HEK293 (cell line): ENCODE measurements at regions not wholly inside any gene's neighbourhood (a gene's known extent, or its start where the extent isn't known, plus 50 kb on each side); places are given as distances from the start of the nearest gene placed in this dataset.
A peak's percentile ranks its signal among the peaks of the same experiment; 100 is the strongest.

Source experiments
- ELK4 ChIP-seq: IDR thresholded peaks from 2 replicates; pipeline ENCODE4 v1.6.1; 2011; ENCODE audit warnings: mild to moderate bottlenecking, low read depth, low read length, borderline replicate concordance
- GLI4 ChIP-seq: fragments of 450-650 bp; formaldehyde crosslinking; IDR thresholded peaks from 2 replicates; pipeline ENCODE4 v1.5.1; 2016; ENCODE audit warnings: missing biosample characterization, missing genetic modification characterization
- HIC1 ChIP-seq: fragments of 450-650 bp; formaldehyde crosslinking; IDR thresholded peaks from 2 replicates; pipeline ENCODE4 v1.5.1; 2016; ENCODE audit warnings: missing biosample characterization, missing genetic modification characterization
- KLF8 ChIP-seq: fragments of 450-650 bp; formaldehyde crosslinking; IDR thresholded peaks from 2 replicates; pipeline ENCODE4 v1.5.1; 2016; ENCODE audit warnings: missing biosample characterization, missing genetic modification characterization
- MYNN ChIP-seq: fragments of 450-650 bp; formaldehyde crosslinking; IDR thresholded peaks from 2 replicates; pipeline ENCODE4 v1.5.1; 2016; ENCODE audit warnings: missing biosample characterization, missing genetic modification characterization, borderline replicate concordance
- MZF1 ChIP-seq: fragments of 450-650 bp; formaldehyde crosslinking; IDR thresholded peaks from 2 replicates; pipeline ENCODE4 v1.5.1; 2017; ENCODE audit warnings: missing biosample characterization, missing genetic modification characterization, borderline replicate concordance
- PBX3 ChIP-seq: sonication (generic); formaldehyde crosslinking; IDR thresholded peaks from 2 replicates; pipeline ENCODE4 v1.8.1; 2022; ENCODE audit warnings: mild to moderate bottlenecking, moderate library complexity, missing genetic modification reagents
- PRDM10 ChIP-seq: fragments of 450-650 bp; formaldehyde crosslinking; IDR thresholded peaks from 2 replicates; pipeline ENCODE4 v1.5.1; 2016; ENCODE audit warnings: missing biosample characterization, missing genetic modification characterization
- SETDB1 ChIP-seq: IDR thresholded peaks from one replicate; pipeline ENCODE4 v1.6.1; 2017; ENCODE audit warnings: mild to moderate bottlenecking, low read length, moderate library complexity, mixed read lengths; ENCODE audit not compliant: insufficient read length
- ZBTB26 ChIP-seq: fragments of 450-650 bp; formaldehyde crosslinking; optimal IDR thresholded peaks from 2 replicates; pipeline ENCODE3; 2016; ENCODE audit warnings: missing biosample characterization, mild to moderate bottlenecking, missing genetic modification characterization
- ZBTB8A ChIP-seq: fragments of 450-650 bp; formaldehyde crosslinking; IDR thresholded peaks from 2 replicates; pipeline ENCODE4 v1.5.1; 2016; ENCODE audit warnings: missing biosample characterization, missing genetic modification characterization
- ZFP3 ChIP-seq: fragments of 450-650 bp; formaldehyde crosslinking; IDR thresholded peaks from 2 replicates; pipeline ENCODE4 v1.5.1; 2016; ENCODE audit warnings: low read depth, missing biosample characterization, missing genetic modification characterization
- ZNF10 ChIP-seq: fragments of 450-650 bp; formaldehyde crosslinking; IDR thresholded peaks from 2 replicates; pipeline ENCODE4 v1.5.1; 2017; ENCODE audit warnings: missing biosample characterization, missing genetic modification characterization
- ZNF121 ChIP-seq: fragments of 450-650 bp; formaldehyde crosslinking; IDR thresholded peaks from 2 replicates; pipeline ENCODE4 v1.5.1; 2016; ENCODE audit warnings: missing biosample characterization, missing genetic modification characterization
- ZNF16 ChIP-seq: fragments of 450-650 bp; formaldehyde crosslinking; IDR thresholded peaks from 2 replicates; pipeline ENCODE4 v1.5.1; 2016; ENCODE audit warnings: low read depth, missing biosample characterization, missing genetic modification characterization
- ZNF174 ChIP-seq: fragments of 450-650 bp; formaldehyde crosslinking; IDR thresholded peaks from 2 replicates; pipeline ENCODE4 v1.5.0; 2017; ENCODE audit warnings: missing biosample characterization, mild to moderate bottlenecking, missing genetic modification characterization
- ZNF221 ChIP-seq: fragments of 450-650 bp; formaldehyde crosslinking; IDR thresholded peaks from 2 replicates; pipeline ENCODE4 v1.5.1; 2017; ENCODE audit warnings: missing biosample characterization, missing genetic modification characterization, borderline replicate concordance
- ZNF324 ChIP-seq: fragments of 450-650 bp; formaldehyde crosslinking; IDR thresholded peaks from 2 replicates; pipeline ENCODE4 v1.5.1; 2016; ENCODE audit warnings: missing biosample characterization, missing genetic modification characterization
- ZNF362 ChIP-seq: fragments of 450-650 bp; formaldehyde crosslinking; IDR thresholded peaks from 2 replicates; pipeline ENCODE4 v1.5.1; 2016; ENCODE audit warnings: missing biosample characterization, missing genetic modification characterization
- ZNF366 ChIP-seq: fragments of 450-650 bp; formaldehyde crosslinking; conservative IDR thresholded peaks from 2 replicates; pipeline ENCODE4 v1.5.1; 2016; ENCODE audit warnings: missing biosample characterization, missing genetic modification characterization
- ZNF37A ChIP-seq: fragments of 450-650 bp; IDR thresholded peaks from 2 replicates; pipeline ENCODE4 v1.5.1; 2018; ENCODE audit warnings: missing biosample characterization, missing genetic modification characterization
- ZNF433 ChIP-seq: fragments of 450-650 bp; formaldehyde crosslinking; IDR thresholded peaks from 2 replicates; pipeline ENCODE4 v1.5.1; 2016; ENCODE audit warnings: missing biosample characterization, missing genetic modification characterization, low read depth
- ZNF488 ChIP-seq: fragments of 450-650 bp; formaldehyde crosslinking; IDR thresholded peaks from 2 replicates; pipeline ENCODE4 v1.5.1; 2016; ENCODE audit warnings: missing biosample characterization, missing genetic modification characterization
- ZNF621 ChIP-seq: fragments of 450-650 bp; formaldehyde crosslinking; IDR thresholded peaks from 2 replicates; pipeline ENCODE4 v1.5.1; 2017; ENCODE audit warnings: missing biosample characterization, missing genetic modification characterization
- ZNF658 ChIP-seq: fragments of 450-650 bp; formaldehyde crosslinking; IDR thresholded peaks from 2 replicates; pipeline ENCODE4; 2016; ENCODE audit warnings: missing biosample characterization, missing genetic modification characterization
- ZNF692 ChIP-seq: fragments of 450-650 bp; formaldehyde crosslinking; IDR thresholded peaks from 2 replicates; pipeline ENCODE4 v1.5.1; 2016; ENCODE audit warnings: missing biosample characterization, missing genetic modification characterization
- ZNF76 ChIP-seq: fragments of 450-650 bp; formaldehyde crosslinking; IDR thresholded peaks from 2 replicates; pipeline ENCODE4; 2016; ENCODE audit warnings: low read depth, missing biosample characterization, missing genetic modification characterization, borderline replicate concordance
- ZSCAN16 ChIP-seq: fragments of 450-650 bp; formaldehyde crosslinking; IDR thresholded peaks from 2 replicates; pipeline ENCODE4 v1.5.1; 2016; ENCODE audit warnings: missing biosample characterization, missing genetic modification characterization

- TF ChIP-seq ZNF366 (tag by site-specific recombination) (peak; percentile 61), ZNF16 (tag by site-specific recombination) (no peak), ZNF37A (tag by site-specific recombination) (no peak), ZNF658 (no peak), ZNF621 (tag by site-specific recombination) (no peak), ZNF174 (tag by site-specific recombination) (0 out of 2 replicates have a peak, but pooled peaks have one; percentile 71), MYNN (tag by site-specific recombination) (no peak), PBX3 (no peak), PRDM10 (tag by site-specific recombination) (no peak), ZNF221 (tag by site-specific recombination) (no peak), HIC1 (tag by site-specific recombination) (no peak), ELK4 (no peak), ZNF76 (no peak), ZSCAN16 (tag by site-specific recombination) (no peak), ZNF488 (tag by site-specific recombination) (no peak; the same call in 1 of the 2 replicates), MZF1 (peak; percentile 94; the same call in 1 of the 2 replicates), ZFP3 (tag by site-specific recombination) (no peak), ZBTB26 (tag by site-specific recombination) (no peak), ZNF433 (tag by site-specific recombination) (no peak), ZNF10 (tag by site-specific recombination) (0 out of 2 replicates have a peak, but pooled peaks have one; percentile 18), ZNF121 (no peak), KLF8 (tag by site-specific recombination) (no peak), GLI4 (no peak), SETDB1 (no peak), ZNF362 (tag by site-specific recombination) (no peak), ZNF324 (no peak), ZBTB8A (tag by site-specific recombination) (no peak), ZNF692 (tag by site-specific recombination) (no peak)
Observed at GRCh38 chr5:124824637-124825158, 78.3 kb upstream of the ZNF608 start (continued).
